ENCODE measurements at regions not wholly inside any gene's neighbourhood (a gene's known extent, or its start where the extent isn't known, plus 50 kb on each side); places are given as distances from the start of the nearest gene placed in this dataset.

GRCh38 chr18:44533071-44533470, 147.6 kb upstream of the SETBP1 start:
- Mint-ChIP-seq H3K36me3 (ENCODE audit: insufficient read depth, unreplicated experiment) (no peaks in the 10 kb centered on the region), H3K27ac (ENCODE audit: low read depth, unreplicated experiment) (no peak overlapping the region), H3K4me3 (ENCODE audit: unreplicated experiment) (no peak overlapping the region), H3K9me3 (ENCODE audit: unreplicated experiment) (no peaks in the 10 kb centered on the region), H3K4me1 (ENCODE audit: insufficient read depth, unreplicated experiment) (peaks cover 31% of the 10 kb centered on the region), H3K27me3 (ENCODE audit: insufficient read depth, unreplicated experiment) (no peaks in the 10 kb centered on the region)
- peak; percentile 10 for DNase-seq (ENCODE audit: unreplicated experiment)
- POLR2A ChIA-PET = no interaction called here
- TF ChIP-seq CTCF (IDR thresholded peaks at IDR 0.05; ENCODE audit: unreplicated experiment) = no peak
- intact Hi-C loops (cut with micrococcal nuclease) = no loop called here
- CTCF ChIA-PET = interaction anchor here (0.6 kb wide), 1 partner anchor 95 kb away, joined by 3 read pairs; no protein-coding TSS in a partner anchor
- no TSS peak for BruUV-seq (replicated peaks)

GRCh38 chr18:44536046-44536445, 144.6 kb upstream of the SETBP1 start:
- intact Hi-C loops (cut with micrococcal nuclease) = no loop called here
- TF ChIP-seq CTCF (IDR thresholded peaks at IDR 0.05; ENCODE audit: unreplicated experiment) = no peak
- Mint-ChIP-seq H3K4me1 (ENCODE audit: insufficient read depth, unreplicated experiment) (peaks cover 36% of the 10 kb centered on the region), H3K27me3 (ENCODE audit: insufficient read depth, unreplicated experiment) (no peaks in the 10 kb centered on the region), H3K4me3 (ENCODE audit: unreplicated experiment) (no peak overlapping the region), H3K36me3 (ENCODE audit: insufficient read depth, unreplicated experiment) (no peaks in the 10 kb centered on the region), H3K27ac (ENCODE audit: low read depth, unreplicated experiment) (no peak overlapping the region), H3K9me3 (ENCODE audit: unreplicated experiment) (no peaks in the 10 kb centered on the region)
- DNase-seq (ENCODE audit: unreplicated experiment) = peak; percentile 77
- BruUV-seq (replicated peaks) = no TSS peak
- ChIA-PET CTCF (interaction anchor here (0.6 to 0.7 kb wide), 2 partner anchors 579 to 609 kb away, joined by 3 to 4 read pairs; no protein-coding TSS in a partner anchor), POLR2A (interaction anchor here (0.6 to 0.8 kb wide), 2 partner anchors 29 to 412 kb away, joined by 3 read pairs; no protein-coding TSS in a partner anchor)

- no peak for TF ChIP-seq CTCF (IDR thresholded peaks at IDR 0.05; ENCODE audit: unreplicated experiment)
- H3K27ac Mint-ChIP-seq (ENCODE audit: low read depth, unreplicated experiment) = no peak overlapping the region
- H3K27me3 Mint-ChIP-seq (ENCODE audit: insufficient read depth, unreplicated experiment) = no peaks in the 10 kb centered on the region
- intact Hi-C loops (cut with micrococcal nuclease) = no loop called here
- no peak overlapping the region for H3K4me3 Mint-ChIP-seq (ENCODE audit: unreplicated experiment)
- CTCF ChIA-PET = no interaction called here
- no peaks in the 10 kb centered on the region for H3K9me3 Mint-ChIP-seq (ENCODE audit: unreplicated experiment)
- DNase-seq (ENCODE audit: unreplicated experiment) = no peak
- H3K36me3 Mint-ChIP-seq (ENCODE audit: insufficient read depth, unreplicated experiment) = no peaks in the 10 kb centered on the region
- no TSS peak for BruUV-seq (replicated peaks)
- peaks cover 38% of the 10 kb centered on the region for H3K4me1 Mint-ChIP-seq (ENCODE audit: insufficient read depth, unreplicated experiment)
- POLR2A ChIA-PET = interaction anchor here (0.6 to 1.5 kb wide), 4 partner anchors 10 to 412 kb away, joined by 3 to 5 read pairs (median 4); no protein-coding TSS in a partner anchor
Observed at GRCh38 chr18:44536619-44537018, 144.1 kb upstream of the SETBP1 start.

GRCh38 chr18:44537526-44537925, 143.2 kb upstream of the SETBP1 start:
- TF ChIP-seq CTCF (IDR thresholded peaks at IDR 0.05; ENCODE audit: unreplicated experiment) = no peak
- POLR2A ChIA-PET = interaction anchor here (1.1 to 1.5 kb wide), 3 partner anchors 9 to 19 kb away, joined by 3 to 5 read pairs (median 4); no protein-coding TSS in a partner anchor
- Mint-ChIP-seq H3K4me1 (ENCODE audit: insufficient read depth, unreplicated experiment) (peaks cover 38% of the 10 kb centered on the region), H3K27me3 (ENCODE audit: insufficient read depth, unreplicated experiment) (no peaks in the 10 kb centered on the region), H3K9me3 (ENCODE audit: unreplicated experiment) (no peaks in the 10 kb centered on the region), H3K36me3 (ENCODE audit: insufficient read depth, unreplicated experiment) (no peaks in the 10 kb centered on the region), H3K4me3 (ENCODE audit: unreplicated experiment) (no peak overlapping the region), H3K27ac (ENCODE audit: low read depth, unreplicated experiment) (no peak overlapping the region)
- peak; percentile 97 for DNase-seq (ENCODE audit: unreplicated experiment)
- intact Hi-C loops (cut with micrococcal nuclease) = no loop called here
- BruUV-seq (replicated peaks) = no TSS peak
- CTCF ChIA-PET = interaction anchor here (0.6 kb wide), 1 partner anchor 354 kb away, joined by 4 read pairs; no protein-coding TSS in a partner anchor
